DMS53 treated with DMSO at 0.1 percent for 48 hours (cell line): ENCODE measurements at regions not wholly inside any gene's neighbourhood (a gene's known extent, or its start where the extent isn't known, plus 50 kb on each side); places are given as distances from the start of the nearest gene placed in this dataset.

Experiments
- DNase-seq: peaks from one replicate; lab custom pipeline; 2025; ENCODE audit not compliant: unreplicated experiment; lab: John Stamatoyannopoulos, UW

DNA sequence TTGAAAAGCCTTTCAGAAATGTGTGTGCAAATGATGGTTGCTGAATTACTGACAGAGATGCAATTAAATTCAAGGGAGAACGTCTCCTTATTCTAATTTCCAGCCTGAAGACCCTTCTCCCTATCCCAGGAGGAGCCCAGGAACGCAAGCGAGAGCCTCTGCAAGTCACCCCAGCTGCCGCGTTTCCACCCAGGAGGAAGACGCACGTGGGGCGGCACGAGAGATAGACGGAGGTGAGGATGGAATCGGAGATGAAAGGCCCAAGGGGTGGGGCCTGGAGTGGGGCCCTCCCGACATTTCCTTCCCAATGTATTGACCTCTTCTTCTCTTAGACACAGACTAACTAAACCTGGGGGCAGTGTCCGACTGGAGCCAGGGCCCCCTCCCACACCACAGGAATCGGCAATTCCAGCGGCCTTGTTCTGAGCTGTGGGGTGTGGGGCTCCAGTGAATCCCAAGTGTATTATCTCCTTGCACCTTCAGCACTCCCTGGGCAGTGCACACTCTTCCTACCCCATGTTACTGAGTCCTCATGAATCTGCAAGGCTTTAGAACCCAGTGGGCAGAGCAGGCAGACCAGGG lies 322.5 kb downstream of the AJAP1 start:
- DNase-seq: no peak

- DNase-seq: no peak
Measured at GRCh38 chr1:4975856-4976255, 321.4 kb downstream of the AJAP1 start.

- no peak for DNase-seq
Measured at GRCh38 chr1:4974981-4975685, 320.7 kb downstream of the AJAP1 start.

DNA sequence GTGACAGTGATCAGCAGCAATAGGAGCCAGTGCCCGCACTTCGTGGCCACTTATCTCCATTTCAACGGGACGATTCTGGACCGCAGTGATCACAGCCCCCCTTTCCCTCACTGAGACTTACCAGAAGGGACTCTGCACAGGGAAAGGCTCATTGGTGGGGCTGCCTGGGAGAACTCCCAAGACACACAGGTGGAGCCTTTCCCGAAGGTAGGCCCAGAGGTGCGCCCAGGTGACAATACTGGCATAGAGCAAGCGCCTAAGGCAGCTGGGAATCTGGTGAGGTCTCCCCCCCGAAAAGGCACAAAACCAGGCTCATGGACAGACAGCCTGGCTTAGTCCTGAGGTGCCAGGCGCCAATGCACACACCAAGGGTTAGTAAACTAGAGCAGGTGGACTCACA lies 318.9 kb downstream of the AJAP1 start:
- DNase-seq: no peak

DNA sequence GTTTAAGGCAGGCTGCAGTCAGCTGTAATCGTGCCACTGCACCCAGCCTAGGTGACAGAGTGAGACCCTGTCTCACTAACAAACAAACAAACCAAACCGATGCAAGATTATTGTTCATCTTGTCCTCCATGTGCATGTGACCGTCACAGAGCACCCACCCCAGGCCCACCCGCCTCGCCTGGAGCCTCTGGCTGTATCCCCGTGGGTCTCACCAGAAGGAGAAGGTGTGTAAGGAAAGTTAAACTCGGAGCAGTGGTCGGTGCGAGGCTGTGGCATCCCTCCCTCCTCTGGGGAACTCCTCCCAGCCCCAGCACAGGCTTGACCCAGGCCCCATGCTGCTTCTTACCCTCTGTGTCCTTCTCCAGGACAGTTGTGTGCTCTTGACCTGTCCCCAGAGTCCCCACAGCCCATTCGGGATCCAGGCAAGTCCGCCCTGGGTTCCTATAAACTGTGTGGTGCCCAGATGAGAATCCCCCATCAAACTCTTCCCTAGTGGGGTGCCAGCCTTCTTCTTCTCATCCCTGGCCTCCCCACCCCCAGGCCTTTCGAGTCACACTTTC lies 318.4 kb downstream of the AJAP1 start:
- DNase-seq: no peak

GRCh38 chr1:4971666-4972065 lies 317.3 kb downstream of the AJAP1 start:
- DNase-seq: no peak

GRCh38 chr1:4970532-4970931 lies 316.1 kb downstream of the AJAP1 start:
- no peak for DNase-seq

- DNase-seq: no peak
Measured at GRCh38 chr1:4969556-4970129, 315.2 kb downstream of the AJAP1 start.

DNA sequence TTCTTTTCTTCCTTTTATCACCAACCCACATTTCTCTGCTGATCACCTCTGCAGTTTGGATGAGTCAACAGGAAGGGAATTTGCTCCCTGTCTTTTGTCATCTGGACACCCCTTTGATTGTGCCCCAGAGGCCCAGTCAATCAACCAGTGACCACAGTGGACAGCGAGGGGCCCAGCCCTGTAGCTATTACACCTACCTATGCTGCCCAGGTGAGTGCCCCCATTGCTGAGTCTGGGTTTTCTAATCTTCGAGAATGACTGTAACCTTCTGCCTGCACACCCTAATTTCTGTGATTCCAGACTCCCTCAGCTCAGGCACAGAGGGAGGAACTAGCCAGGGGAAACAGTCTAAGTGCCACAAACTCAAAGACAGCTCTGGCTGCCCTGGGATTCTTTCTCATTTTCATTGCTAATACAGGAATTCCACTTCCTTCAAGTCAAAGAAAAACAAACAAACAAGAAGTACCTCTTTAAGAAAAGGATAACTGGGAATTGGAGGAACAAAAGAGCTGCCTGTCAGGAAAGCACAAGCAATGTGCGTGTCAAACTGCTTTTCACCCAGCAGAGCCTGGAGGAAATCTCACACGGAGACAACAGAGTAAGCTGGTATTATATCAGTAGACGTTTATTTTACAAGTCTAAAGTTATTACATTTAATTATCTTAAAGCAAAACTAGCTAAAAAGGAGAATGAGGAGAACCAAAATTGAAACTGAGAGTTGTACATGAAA lies 311.1 kb downstream of the AJAP1 start:
- DNase-seq: no peak

GRCh38 chr1:4964634-4965345 lies 310.4 kb downstream of the AJAP1 start:
- DNase-seq: no peak

DNA sequence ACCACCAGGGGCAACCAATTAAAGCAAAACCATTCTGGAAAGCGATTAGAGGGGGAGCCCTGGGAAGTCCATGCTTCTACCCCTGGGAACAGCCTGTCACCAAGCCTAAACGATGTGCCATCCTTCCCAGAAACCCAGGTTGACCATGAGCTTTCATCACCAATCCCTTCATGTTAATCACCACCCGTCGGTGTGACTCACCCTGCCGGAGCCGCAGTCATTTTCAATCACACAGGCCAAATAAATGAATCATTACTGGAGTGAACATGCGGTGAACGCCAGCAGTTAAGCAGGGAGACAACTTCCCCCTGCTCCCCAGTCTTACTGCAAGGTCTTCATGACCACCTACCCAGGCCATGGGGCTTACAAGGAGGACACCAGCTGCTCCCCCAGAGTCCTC lies 308.8 kb downstream of the AJAP1 start:
- no peak for DNase-seq

DNA sequence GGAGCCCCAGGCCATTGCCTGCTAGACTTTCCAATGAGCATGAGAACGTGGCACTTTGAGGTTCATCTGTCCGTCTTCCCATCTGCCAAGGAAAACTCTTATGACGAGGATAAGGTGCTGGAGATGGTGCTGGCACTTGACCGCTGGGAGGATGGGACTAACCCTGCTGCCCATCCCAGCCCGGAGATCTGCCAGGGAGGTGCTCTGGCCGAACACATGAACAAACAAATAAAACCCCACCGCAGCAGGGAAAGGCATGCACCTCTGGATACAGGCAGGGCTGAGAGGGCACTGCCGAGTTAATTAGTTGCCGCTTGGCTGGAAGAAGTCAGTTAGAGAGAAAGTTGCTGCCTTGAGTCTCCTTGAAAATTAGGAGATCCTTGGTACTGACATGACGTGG lies 308.4 kb downstream of the AJAP1 start:
- DNase-seq: no peak

- DNase-seq: no peak
Measured at GRCh38 chr1:4961935-4962645, 307.7 kb downstream of the AJAP1 start.

DNA sequence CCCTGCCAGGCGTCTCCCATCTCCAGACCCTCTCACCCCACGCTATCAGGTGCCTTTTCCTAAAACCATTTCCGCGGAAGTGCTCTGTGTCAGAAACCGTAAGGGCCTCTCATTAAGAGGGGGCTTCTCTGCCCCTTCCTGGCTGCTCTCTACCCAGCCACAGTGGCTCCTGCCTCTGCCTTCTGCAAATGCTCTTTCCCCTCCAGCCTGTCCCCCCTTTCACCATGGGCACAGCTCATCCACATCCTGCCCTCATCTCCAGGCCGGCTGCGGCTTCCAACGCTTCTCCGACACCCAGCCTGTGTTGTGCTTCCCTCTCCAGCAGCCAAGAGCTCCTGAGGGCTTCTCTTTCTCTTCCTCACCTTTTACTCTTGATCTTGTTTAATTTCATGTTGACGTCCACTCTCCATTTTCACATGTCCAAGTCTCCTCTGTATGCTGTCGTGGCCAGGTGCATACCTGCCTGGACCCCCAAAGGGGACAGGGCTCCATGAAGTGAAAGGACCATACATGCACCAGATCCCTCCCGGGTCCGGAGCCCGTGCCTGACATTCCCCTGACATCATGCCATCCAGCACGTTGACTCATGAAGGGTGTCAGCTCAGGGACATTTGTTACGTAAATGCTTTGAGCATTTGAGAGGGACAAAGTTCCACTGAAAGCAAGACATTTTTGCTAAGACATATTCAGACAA lies 306.5 kb downstream of the AJAP1 start:
- no peak for DNase-seq

DNA sequence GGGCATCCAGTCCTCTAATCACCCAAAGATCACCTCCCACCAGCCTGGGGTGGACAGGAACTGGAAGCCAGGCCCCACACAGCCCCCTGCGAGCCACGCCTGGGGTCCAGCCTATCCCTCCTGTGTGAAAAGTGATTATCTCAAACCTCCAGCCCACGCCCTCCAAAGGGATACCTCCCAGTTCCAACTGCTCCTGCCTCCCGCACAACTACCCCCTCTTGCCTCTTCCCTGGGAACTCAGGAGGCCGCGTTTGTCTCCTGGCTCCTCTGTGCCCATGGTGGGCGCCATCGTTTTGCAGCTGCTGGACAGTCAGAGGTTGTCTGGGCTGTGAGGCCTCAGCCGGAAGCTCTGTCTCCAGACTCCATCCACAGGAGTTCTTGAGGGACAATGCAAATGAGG lies 305.9 kb downstream of the AJAP1 start:
- no peak for DNase-seq

GRCh38 chr1:4959216-4959615 lies 304.8 kb downstream of the AJAP1 start:
- DNase-seq: no peak

DNA sequence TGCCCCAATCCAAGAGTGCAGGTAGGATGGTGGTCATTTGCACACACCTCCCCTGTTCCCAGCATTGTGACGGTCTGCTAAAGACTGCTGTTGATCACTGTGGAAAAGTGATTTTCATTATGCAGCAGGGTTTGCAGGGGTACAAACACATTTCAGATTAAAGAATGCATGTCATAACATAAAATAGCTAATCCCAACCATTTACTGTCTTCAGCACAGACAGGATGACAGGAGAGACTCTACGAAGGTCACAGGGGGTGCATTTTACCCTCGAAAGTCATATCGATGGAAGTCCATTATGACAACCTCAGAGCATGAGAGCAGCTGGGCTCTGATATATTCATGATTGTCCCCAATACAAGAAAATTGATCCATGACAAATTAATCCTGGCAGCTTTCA lies 302.6 kb downstream of the AJAP1 start:
- no peak for DNase-seq

GRCh38 chr1:4954392-4954791 lies 300.0 kb downstream of the AJAP1 start:
- DNase-seq: no peak

DNA sequence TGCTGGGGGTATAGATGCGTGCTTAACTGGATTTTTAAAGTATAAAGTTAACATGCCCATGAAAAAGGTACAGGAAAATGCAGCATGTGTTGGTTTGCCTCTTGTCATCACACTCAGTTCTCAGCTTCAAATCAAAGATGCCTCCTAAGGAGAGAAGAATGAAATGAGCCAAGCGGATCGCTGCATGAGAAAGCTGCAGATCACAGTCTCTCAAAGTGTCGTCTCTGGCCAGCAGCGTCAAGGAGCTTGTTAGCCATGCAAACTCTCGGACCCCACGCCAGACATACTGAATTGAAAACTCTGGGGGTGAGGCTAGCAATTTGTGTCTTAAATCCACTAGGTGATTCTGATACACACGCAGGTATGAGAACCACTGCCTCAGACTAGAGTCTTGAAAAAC lies 297.2 kb downstream of the AJAP1 start:
- DNase-seq: no peak

- no peak for DNase-seq
Measured at GRCh38 chr1:4946343-4946742, 291.9 kb downstream of the AJAP1 start.
